ENCODE measurements at regions not wholly inside any gene's neighbourhood (a gene's known extent, or its start where the extent isn't known, plus 50 kb on each side); places are given as distances from the start of the nearest gene placed in this dataset.

DNA sequence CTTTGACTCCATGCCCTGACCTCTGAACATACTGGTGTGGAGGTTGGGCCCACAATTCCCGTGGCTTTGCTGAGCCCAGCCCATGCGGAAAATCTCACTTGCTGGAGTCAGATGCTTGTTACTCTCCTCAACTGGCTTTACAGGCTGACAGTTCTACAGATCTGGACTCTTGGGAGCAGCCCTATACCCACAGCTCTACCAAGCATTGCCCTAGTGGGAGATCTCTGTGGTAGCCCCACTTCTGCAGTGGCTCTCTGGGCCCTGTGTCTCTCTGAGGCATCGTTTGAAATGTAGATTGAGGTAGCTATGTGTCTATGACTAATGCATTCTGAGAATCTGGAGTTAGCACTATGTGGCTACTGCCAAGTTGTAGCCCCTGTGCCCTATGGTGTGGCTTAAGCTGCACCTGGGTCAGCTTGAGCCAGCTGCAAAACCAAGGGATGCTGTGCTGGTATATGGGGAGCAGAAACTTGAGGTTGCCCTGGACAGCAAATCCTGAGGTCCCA lies 625.8 kb upstream of the ALCAM start:
- Histone ChIP-seq H3K9me3 (ENCODE audit: control insufficient read depth, low read depth, low read length) (no peaks in the 10 kb centered on the region), H3K36me3 (ENCODE audit: control insufficient read depth, insufficient read depth, low read length) (no peaks in the 10 kb centered on the region), H3K27ac (ENCODE audit: low read length) (no peak overlapping the region), H3K4me3 (ENCODE audit: low read length) (no peak overlapping the region), H3K27me3 (ENCODE audit: control insufficient read depth, insufficient read depth, low read length) (no peaks in the 10 kb centered on the region), H3K4me1 (ENCODE audit: control insufficient read depth, insufficient read depth, low read length) (no peaks in the 10 kb centered on the region)
- WGBS (ENCODE audit: insufficient coverage, low lambda C conversion rate): no CpG with 5 or more reads among the region's 3 CpGs
- no peak for DNase-seq

DNA sequence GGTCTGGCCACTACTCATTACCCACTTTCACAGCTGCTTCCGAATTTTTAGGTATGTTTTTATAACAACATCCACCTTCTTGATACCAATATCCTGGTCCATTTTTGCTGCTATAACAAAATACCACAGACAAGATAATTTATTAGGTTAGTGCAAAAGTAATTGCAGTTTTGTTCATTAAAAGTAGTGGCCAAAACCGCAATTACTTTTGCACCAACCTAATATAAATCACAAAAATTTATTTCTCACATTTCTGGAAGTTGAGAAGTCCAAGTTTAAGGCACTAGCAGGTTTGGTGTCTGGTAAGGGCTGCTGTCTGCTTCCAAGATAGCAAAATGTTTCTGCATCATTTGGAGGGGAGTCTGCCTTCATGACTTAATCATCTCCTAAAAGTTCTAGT lies 624.7 kb upstream of the ALCAM start:
- no peak overlapping the region for H3K4me3 ChIP-seq (ENCODE audit: low read length)
- H3K9me3 ChIP-seq (ENCODE audit: control insufficient read depth, low read depth, low read length): no peaks in the 10 kb centered on the region
- no peaks in the 10 kb centered on the region for H3K4me1 ChIP-seq (ENCODE audit: control insufficient read depth, insufficient read depth, low read length)
- no CpG with 5 or more reads among the region's 2 CpGs for WGBS (ENCODE audit: insufficient coverage, low lambda C conversion rate)
- no peak overlapping the region for H3K27ac ChIP-seq (ENCODE audit: low read length)
- DNase-seq: no peak
- no peaks in the 10 kb centered on the region for H3K27me3 ChIP-seq (ENCODE audit: control insufficient read depth, insufficient read depth, low read length)
- no peaks in the 10 kb centered on the region for H3K36me3 ChIP-seq (ENCODE audit: control insufficient read depth, insufficient read depth, low read length)

DNA sequence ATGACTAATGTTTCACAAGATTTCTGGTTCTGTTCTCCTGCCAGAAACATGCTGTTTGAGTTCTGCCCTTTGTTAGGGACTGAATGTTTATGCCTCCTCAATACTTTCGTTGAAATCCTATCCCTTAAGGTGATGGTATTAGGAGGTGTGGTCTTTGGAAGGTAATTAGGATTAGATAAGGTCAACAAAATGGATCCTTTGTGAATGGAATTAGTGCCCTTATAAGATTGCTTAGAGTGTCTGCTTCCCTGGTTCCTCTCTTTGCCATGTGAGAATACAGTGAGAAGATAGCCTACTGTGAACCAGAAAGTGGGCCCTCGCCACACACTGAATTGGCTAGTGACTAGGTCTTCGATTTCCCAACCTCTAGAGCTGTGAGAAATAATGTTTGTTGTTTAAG lies 621.4 kb upstream of the ALCAM start:
- no peaks in the 10 kb centered on the region for H3K36me3 ChIP-seq (ENCODE audit: control insufficient read depth, insufficient read depth, low read length)
- H3K4me3 ChIP-seq (ENCODE audit: low read length): no peak overlapping the region
- no peak for DNase-seq
- H3K27me3 ChIP-seq (ENCODE audit: control insufficient read depth, insufficient read depth, low read length): no peaks in the 10 kb centered on the region
- H3K9me3 ChIP-seq (ENCODE audit: control insufficient read depth, low read depth, low read length): no peaks in the 10 kb centered on the region
- WGBS (ENCODE audit: insufficient coverage, low lambda C conversion rate): no CpG with 5 or more reads among the region's 3 CpGs
- H3K4me1 ChIP-seq (ENCODE audit: control insufficient read depth, insufficient read depth, low read length): no peaks in the 10 kb centered on the region
- H3K27ac ChIP-seq (ENCODE audit: low read length): no peak overlapping the region

GRCh38 chr3:104746056-104746455 lies 620.7 kb upstream of the ALCAM start:
- H3K27ac ChIP-seq (ENCODE audit: low read length): no peak overlapping the region
- H3K9me3 ChIP-seq (ENCODE audit: control insufficient read depth, low read depth, low read length): no peaks in the 10 kb centered on the region
- DNase-seq: no peak
- H3K4me3 ChIP-seq (ENCODE audit: low read length): no peak overlapping the region
- H3K4me1 ChIP-seq (ENCODE audit: control insufficient read depth, insufficient read depth, low read length): no peaks in the 10 kb centered on the region
- H3K36me3 ChIP-seq (ENCODE audit: control insufficient read depth, insufficient read depth, low read length): no peaks in the 10 kb centered on the region
- H3K27me3 ChIP-seq (ENCODE audit: control insufficient read depth, insufficient read depth, low read length): no peaks in the 10 kb centered on the region

DNA sequence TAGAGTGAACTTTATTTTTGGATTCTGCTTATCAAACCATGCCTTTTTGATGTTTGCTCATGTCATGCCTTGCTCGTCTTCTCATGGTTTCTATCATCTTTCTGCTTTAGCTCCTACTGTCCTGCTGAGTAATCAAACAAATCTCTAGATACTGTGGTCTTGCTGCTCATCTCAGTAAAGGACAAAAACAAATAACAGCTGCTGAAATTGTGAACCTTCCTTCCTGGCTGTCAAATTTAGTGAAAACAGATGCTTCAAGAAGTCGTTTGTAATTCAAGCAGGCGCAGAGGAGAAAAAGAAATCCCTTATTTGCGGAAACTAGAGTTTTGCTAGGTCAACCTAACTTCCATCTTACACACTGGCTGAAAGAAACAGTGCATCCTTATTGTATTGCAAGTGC lies 616.1 kb upstream of the ALCAM start:
- no peaks in the 10 kb centered on the region for H3K36me3 ChIP-seq (ENCODE audit: control insufficient read depth, insufficient read depth, low read length)

GRCh38 chr3:104755791-104756190 lies 610.9 kb upstream of the ALCAM start:
- WGBS (ENCODE audit: insufficient coverage, low lambda C conversion rate): no CpG with 5 or more reads among the region's 1 CpG
- Histone ChIP-seq H3K27ac (ENCODE audit: low read length) (no peak overlapping the region), H3K36me3 (ENCODE audit: control insufficient read depth, insufficient read depth, low read length) (no peaks in the 10 kb centered on the region), H3K4me1 (ENCODE audit: control insufficient read depth, insufficient read depth, low read length) (no peaks in the 10 kb centered on the region), H3K27me3 (ENCODE audit: control insufficient read depth, insufficient read depth, low read length) (no peaks in the 10 kb centered on the region), H3K9me3 (ENCODE audit: control insufficient read depth, low read depth, low read length) (no peaks in the 10 kb centered on the region), H3K4me3 (ENCODE audit: low read length) (no peak overlapping the region)
- no peak for DNase-seq

More for the DNA sequence above, 616.1 kb upstream of the ALCAM start:
- Histone ChIP-seq H3K9me3 (ENCODE audit: control insufficient read depth, low read depth, low read length) (no peaks in the 10 kb centered on the region), H3K4me1 (ENCODE audit: control insufficient read depth, insufficient read depth, low read length) (no peaks in the 10 kb centered on the region), H3K4me3 (ENCODE audit: low read length) (no peak overlapping the region), H3K27ac (ENCODE audit: low read length) (no peak overlapping the region), H3K27me3 (ENCODE audit: control insufficient read depth, insufficient read depth, low read length) (no peaks in the 10 kb centered on the region)
- no peak for DNase-seq
- 25% methylated on average over 1 of the region's 4 CpGs for WGBS (ENCODE audit: insufficient coverage, low lambda C conversion rate)

DNA sequence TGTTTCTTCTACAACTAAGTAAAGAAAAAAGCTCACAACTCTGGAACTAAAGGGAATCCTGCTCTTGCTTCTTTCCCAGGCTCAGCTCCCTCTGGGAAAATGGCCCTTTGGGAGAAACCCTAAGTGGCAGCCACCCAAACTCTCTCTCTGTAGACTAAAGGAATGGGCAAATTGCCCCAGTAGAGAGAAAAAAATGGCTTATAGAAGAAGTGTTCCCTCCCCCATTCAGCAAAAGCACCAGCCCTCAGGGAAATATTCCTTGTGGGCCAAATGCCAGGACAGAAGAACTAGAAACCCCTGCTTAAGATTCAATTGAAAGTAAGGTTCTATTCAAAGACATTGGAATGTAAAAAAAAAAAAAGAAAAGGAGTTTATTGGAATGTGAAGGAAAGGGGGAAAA lies 603.7 kb upstream of the ALCAM start:
- Histone ChIP-seq H3K4me1 (ENCODE audit: control insufficient read depth, insufficient read depth, low read length) (no peaks in the 10 kb centered on the region), H3K9me3 (ENCODE audit: control insufficient read depth, low read depth, low read length) (no peaks in the 10 kb centered on the region), H3K4me3 (ENCODE audit: low read length) (no peak overlapping the region), H3K27me3 (ENCODE audit: control insufficient read depth, insufficient read depth, low read length) (no peaks in the 10 kb centered on the region), H3K36me3 (ENCODE audit: control insufficient read depth, insufficient read depth, low read length) (no peaks in the 10 kb centered on the region), H3K27ac (ENCODE audit: low read length) (no peak overlapping the region)
- DNase-seq: no peak

- H3K4me1 ChIP-seq (ENCODE audit: control insufficient read depth, insufficient read depth, low read length): no peaks in the 10 kb centered on the region
- no peak for DNase-seq
- 93% methylated on average over 2 of the region's 4 CpGs for WGBS (ENCODE audit: insufficient coverage, low lambda C conversion rate)
- H3K27me3 ChIP-seq (ENCODE audit: control insufficient read depth, insufficient read depth, low read length): no peaks in the 10 kb centered on the region
- H3K27ac ChIP-seq (ENCODE audit: low read length): no peak overlapping the region
- H3K4me3 ChIP-seq (ENCODE audit: low read length): no peak overlapping the region
- no peaks in the 10 kb centered on the region for H3K36me3 ChIP-seq (ENCODE audit: control insufficient read depth, insufficient read depth, low read length)
- H3K9me3 ChIP-seq (ENCODE audit: control insufficient read depth, low read depth, low read length): no peaks in the 10 kb centered on the region
Observed at GRCh38 chr3:104764496-104764895, 602.2 kb upstream of the ALCAM start.

GRCh38 chr3:104768886-104769285 lies 597.8 kb upstream of the ALCAM start:
- Histone ChIP-seq H3K27ac (ENCODE audit: low read length) (no peak overlapping the region), H3K4me3 (ENCODE audit: low read length) (no peak overlapping the region), H3K36me3 (ENCODE audit: control insufficient read depth, insufficient read depth, low read length) (no peaks in the 10 kb centered on the region), H3K9me3 (ENCODE audit: control insufficient read depth, low read depth, low read length) (no peaks in the 10 kb centered on the region), H3K27me3 (ENCODE audit: control insufficient read depth, insufficient read depth, low read length) (no peaks in the 10 kb centered on the region), H3K4me1 (ENCODE audit: control insufficient read depth, insufficient read depth, low read length) (no peaks in the 10 kb centered on the region)
- WGBS (ENCODE audit: insufficient coverage, low lambda C conversion rate): no CpG with 5 or more reads among the region's 3 CpGs
- no peak for DNase-seq

GRCh38 chr3:104779324-104779723 lies 587.4 kb upstream of the ALCAM start:
- no peak for DNase-seq
- 100% methylated on average over 1 of the region's 7 CpGs for WGBS (ENCODE audit: insufficient coverage, low lambda C conversion rate)
- H3K36me3 ChIP-seq (ENCODE audit: control insufficient read depth, insufficient read depth, low read length): no peaks in the 10 kb centered on the region
- H3K27ac ChIP-seq (ENCODE audit: low read length): no peak overlapping the region
- no peak overlapping the region for H3K4me3 ChIP-seq (ENCODE audit: low read length)
- H3K27me3 ChIP-seq (ENCODE audit: control insufficient read depth, insufficient read depth, low read length): no peaks in the 10 kb centered on the region
- no peaks in the 10 kb centered on the region for H3K9me3 ChIP-seq (ENCODE audit: control insufficient read depth, low read depth, low read length)
- H3K4me1 ChIP-seq (ENCODE audit: control insufficient read depth, insufficient read depth, low read length): no peaks in the 10 kb centered on the region

- no peak for DNase-seq
- Histone ChIP-seq H3K27me3 (ENCODE audit: control insufficient read depth, insufficient read depth, low read length) (no peaks in the 10 kb centered on the region), H3K36me3 (ENCODE audit: control insufficient read depth, insufficient read depth, low read length) (no peaks in the 10 kb centered on the region), H3K4me1 (ENCODE audit: control insufficient read depth, insufficient read depth, low read length) (no peaks in the 10 kb centered on the region), H3K4me3 (ENCODE audit: low read length) (no peak overlapping the region), H3K27ac (ENCODE audit: low read length) (no peak overlapping the region), H3K9me3 (ENCODE audit: control insufficient read depth, low read depth, low read length) (peaks cover 3% of the 10 kb centered on the region)
- WGBS (ENCODE audit: insufficient coverage, low lambda C conversion rate): no CpG with 5 or more reads among the region's 2 CpGs
Observed at GRCh38 chr3:104781112-104781511, 585.6 kb upstream of the ALCAM start.
